GM18499 (cell line): ENCODE measurements at regions not wholly inside any gene's neighbourhood (a gene's known extent, or its start where the extent isn't known, plus 50 kb on each side); places are given as distances from the start of the nearest gene placed in this dataset.

Experiments
- ATAC-seq: cut with Tn5 transposase; IDR thresholded peaks from one replicate; pipeline ENCODE4 v1.9.1; 2021; ENCODE audit warnings: moderate number of reproducible peaks; ENCODE audit not compliant: insufficient read depth, unreplicated experiment

- no peak for ATAC-seq
Measured at GRCh38 chr16:73265124-73265837, 217.4 kb upstream of the ZFHX3 start.

GRCh38 chr16:73262931-73263330 lies 215.0 kb upstream of the ZFHX3 start:
- no peak for ATAC-seq

GRCh38 chr16:73255031-73255430 lies 207.1 kb upstream of the ZFHX3 start:
- no peak for ATAC-seq

GRCh38 chr16:73253922-73254480 lies 206.1 kb upstream of the ZFHX3 start:
- ATAC-seq = no peak

- no peak for ATAC-seq
Measured at GRCh38 chr16:73252446-73252845, 204.5 kb upstream of the ZFHX3 start.

GRCh38 chr16:73251608-73252007 lies 203.7 kb upstream of the ZFHX3 start:
- no peak for ATAC-seq

GRCh38 chr16:73248316-73248715 lies 200.4 kb upstream of the ZFHX3 start:
- no peak for ATAC-seq

GRCh38 chr16:73240920-73241319 lies 193.0 kb upstream of the ZFHX3 start:
- no peak for ATAC-seq

- ATAC-seq = no peak
Measured at GRCh38 chr16:73237601-73238000, 189.7 kb upstream of the ZFHX3 start.

GRCh38 chr16:73234496-73234895 lies 186.6 kb upstream of the ZFHX3 start:
- no peak for ATAC-seq

GRCh38 chr16:73233846-73234424 lies 186.0 kb upstream of the ZFHX3 start:
- ATAC-seq = no peak

- no peak for ATAC-seq
Measured at GRCh38 chr16:73233329-73233765, 185.4 kb upstream of the ZFHX3 start.

GRCh38 chr16:73232555-73233328 lies 184.8 kb upstream of the ZFHX3 start:
- ATAC-seq = no peak

GRCh38 chr16:73231944-73232554 lies 184.1 kb upstream of the ZFHX3 start:
- no peak for ATAC-seq

- no peak for ATAC-seq
Measured at GRCh38 chr16:73231379-73231778, 183.5 kb upstream of the ZFHX3 start.

GRCh38 chr16:73230651-73231050 lies 182.7 kb upstream of the ZFHX3 start:
- ATAC-seq = no peak

GRCh38 chr16:73228649-73229048 lies 180.7 kb upstream of the ZFHX3 start:
- no peak for ATAC-seq

GRCh38 chr16:73226675-73227074 lies 178.7 kb upstream of the ZFHX3 start:
- ATAC-seq = no peak

GRCh38 chr16:73225983-73226382 lies 178.1 kb upstream of the ZFHX3 start:
- no peak for ATAC-seq

GRCh38 chr16:73220836-73221235 lies 172.9 kb upstream of the ZFHX3 start:
- ATAC-seq = no peak

GRCh38 chr16:73219176-73219575 lies 171.2 kb upstream of the ZFHX3 start:
- no peak for ATAC-seq
